ENCODE measurements at regions not wholly inside any gene's neighbourhood (a gene's known extent, or its start where the extent isn't known, plus 50 kb on each side); places are given as distances from the start of the nearest gene placed in this dataset.
"Not testable (repeated sequence)": the region's sequence is repeated elsewhere in the genome, so short reads cannot be mapped to it uniquely, and the experiment has no call there.

DNA sequence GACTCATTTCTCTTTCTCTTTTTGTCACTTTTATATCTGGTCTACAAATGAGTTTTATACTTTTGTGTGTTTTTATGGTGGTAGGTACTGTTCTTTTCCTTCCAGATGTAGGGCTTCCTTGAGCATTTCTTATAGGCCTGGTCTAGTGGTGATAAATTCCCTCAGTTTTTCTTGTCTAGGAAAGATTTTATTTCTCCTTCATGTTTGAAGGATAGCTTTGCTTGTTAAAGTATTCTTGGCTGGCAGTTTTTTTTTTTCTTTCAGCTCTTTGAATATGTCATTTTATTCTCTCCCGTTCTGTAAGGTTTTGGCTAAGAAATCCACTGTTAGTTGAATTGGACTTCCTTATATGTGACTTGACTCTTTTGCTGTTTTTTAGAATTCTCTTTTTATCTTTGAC, 292.7 kb downstream of the RPS24 start:
- no peak for DNase-seq

DNA sequence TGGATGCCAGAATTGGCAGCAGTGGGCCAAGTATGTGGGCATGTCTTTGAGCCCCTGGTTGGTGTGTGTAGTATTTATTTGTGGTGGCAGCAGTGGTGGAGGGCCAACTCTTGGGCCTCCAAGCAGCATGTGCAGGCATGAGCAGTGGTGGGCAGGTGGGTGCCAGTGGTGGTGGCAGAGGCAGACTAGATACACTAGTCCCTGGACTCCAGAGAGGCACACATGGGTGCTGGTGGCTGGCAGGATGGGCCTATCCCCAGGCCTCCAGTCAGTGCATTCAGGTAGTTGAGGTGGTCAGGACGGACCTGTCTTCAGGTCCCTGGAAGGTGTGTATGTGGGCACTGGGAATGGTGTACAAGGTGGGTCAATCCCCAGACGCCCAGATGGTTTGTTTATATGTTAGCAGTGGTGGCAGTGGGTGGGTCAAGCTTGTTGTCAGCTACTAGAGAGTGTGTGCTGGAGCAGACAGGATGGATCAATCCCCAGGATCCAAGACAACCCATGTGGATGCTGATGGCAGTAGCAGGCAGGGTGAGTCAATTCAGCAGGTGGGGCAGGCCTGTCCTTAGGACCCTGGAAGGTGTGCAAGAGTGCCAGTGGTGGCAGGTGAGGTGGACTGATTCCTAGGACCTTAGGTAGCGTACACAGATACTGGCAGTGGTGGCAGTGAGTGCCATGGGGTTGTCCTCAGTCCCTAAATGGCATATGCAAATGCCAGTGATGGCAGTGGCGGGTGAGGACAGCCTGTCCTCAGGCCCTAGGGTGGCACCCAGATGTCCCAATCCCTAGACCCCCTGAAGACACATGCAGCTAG, 294.3 kb downstream of the RPS24 start:
- no peak for DNase-seq

DNA sequence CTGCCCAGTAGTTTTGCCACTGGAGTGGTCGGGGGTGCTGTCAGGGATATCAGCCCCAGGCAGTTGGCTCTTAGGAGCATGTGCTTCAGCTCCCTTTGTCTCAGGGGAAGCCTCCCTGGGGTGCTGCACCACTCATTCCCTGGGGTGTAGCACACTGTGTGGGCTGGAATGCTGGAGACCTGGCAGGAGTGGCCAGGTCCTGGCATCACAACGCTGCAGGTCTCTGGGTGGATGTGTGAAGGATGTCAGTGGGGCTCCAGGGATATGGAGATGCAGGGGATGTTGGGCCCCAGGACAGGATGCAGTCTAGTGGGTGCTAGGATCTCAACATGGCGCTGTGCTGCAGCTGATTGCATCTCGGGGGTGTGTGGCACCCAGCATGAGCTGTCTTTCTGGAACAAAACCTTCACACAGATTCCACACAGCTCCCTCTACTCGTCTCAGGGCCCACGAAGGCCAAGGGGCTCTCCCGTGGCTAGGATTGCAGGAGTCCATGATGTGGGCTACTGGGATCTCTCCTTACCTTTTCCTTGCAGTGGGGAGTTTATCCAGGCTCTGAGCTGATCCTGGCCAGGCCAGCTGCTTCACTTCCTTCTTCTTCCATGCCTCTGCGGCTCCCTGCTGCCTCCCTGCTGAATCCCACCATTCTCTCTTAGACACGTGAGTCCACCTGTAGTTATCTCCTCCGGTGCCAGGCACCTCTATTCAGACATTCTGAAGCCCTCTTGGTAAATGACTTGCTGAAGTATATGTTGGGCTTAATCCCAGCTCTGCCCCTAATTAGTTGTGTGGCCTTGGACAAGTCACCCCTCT, 295.1 kb downstream of the RPS24 start:
- DNase-seq = no peak

DNA sequence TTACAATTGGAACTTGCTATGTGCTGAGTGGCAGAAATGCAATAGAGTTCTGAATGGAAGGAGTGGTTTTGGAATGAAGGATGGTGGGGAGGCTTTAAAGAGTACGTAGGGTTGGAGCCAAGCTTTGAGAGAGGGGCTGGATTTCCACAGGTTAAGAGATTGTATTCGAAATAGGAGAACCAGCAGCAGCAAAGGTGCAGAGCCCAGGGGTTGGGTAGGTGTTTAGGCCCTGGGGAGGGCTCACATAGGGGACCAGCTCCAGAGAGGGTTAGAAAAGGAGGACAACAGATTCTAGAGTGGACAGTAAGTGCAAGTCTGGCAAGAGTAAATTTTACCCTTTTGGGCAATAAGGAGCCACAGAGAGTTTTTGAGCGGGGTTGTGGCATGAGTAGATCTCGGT, 297.2 kb downstream of the RPS24 start:
- DNase-seq = no peak

DNA sequence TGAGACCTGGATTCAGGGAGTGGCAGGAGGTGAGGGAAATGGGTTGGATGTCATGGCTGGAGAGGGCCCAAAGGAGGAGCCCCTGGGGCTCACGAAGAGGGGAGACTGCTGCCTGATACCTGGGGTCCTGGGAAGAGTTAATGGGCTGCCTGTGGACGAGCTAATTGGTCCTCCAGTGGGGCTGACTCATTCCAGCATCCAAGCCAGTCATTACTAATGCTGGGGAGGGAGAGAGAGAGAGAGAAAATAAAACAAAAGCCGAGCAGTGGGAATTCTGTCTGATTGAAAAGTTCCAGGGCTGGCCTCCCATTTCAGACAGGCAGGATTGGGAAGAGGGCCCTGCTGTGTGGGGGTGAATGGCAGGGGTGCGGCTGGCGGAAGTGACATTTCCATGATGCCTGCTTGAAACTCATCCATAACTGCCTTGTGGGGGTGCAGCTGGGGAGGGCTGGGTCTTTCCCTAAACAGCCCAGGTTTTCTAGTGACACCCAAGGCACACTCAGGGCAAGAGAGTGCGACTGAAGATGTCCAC, 297.8 kb downstream of the RPS24 start:
- no peak for DNase-seq

DNA sequence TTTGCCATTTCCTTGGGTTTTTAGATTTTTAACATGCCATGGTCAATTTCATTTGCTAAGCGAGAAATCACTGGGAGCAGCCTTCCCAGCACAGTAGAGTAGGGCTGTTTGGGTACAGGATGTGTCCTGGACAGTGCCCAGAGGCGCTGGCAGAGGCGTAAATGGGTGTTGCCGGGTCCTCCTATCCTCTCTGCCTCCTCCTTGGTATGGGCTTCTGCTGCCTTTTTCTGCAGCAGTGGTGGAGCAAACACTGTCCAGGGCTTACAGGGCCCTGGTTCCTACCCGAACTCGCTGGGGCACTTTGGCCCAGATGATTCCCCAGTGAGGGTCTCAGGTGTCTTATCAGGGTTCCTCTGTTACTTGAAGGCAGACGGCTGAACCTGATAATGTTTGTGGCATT, 298.3 kb downstream of the RPS24 start:
- no peak for DNase-seq

DNA sequence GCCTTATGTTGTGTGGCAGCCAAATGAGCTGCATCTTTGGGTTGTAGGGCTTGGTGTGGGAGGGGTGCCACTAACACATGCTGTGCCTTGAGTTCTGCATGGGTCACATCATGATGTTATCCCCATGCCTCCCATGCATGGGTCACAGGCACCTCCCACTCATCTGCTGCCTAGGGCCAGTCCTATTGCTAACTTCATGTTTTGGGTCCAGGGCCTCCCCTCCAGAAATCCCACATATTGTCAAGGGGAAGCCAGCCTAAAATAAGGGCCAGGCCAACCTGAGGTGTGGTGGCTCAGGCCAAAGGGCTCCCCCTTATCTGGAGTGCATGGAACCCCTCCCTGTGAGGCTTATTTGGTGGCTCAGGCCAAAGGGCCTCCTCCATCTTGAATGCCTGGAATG, 299.0 kb downstream of the RPS24 start:
- no peak for DNase-seq

DNA sequence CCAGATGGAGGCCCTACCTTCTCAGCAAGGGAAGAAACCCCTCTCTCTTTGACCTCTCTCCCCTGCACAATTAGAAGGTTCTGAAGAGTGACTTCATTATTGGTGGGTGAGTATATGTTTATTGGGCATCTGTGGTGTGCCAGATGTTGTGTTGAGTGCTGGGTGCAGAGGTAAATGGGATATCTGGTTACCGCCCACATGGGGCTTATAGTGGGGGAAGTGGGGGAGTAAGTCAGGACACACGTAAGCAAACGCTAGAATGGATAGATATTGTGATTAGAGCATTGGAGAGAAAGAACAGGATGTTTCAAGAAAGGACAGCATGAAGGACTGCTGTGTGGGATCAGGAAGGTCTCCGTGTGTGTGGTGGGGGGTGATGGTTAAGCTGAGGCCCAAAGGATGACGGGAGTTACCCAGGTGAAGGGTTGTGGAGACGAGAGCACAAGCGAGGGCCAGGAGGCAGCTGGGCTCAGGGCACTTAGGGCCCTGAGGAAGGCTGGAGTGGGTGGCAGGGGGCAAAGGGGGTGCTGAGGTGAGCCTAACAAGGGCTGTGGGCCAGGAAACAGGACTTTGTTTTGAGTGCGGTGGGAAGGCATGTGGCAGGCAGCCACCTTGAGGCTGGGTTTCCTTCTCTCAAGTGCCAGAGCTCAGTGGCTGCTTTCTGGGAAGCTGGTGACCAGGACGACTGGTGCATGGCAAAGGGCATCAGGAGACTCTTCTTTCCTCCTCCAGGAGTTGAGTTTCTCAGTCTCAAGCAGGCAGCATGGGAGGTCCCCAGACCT, 299.9 kb downstream of the RPS24 start:
- no peak for DNase-seq

DNA sequence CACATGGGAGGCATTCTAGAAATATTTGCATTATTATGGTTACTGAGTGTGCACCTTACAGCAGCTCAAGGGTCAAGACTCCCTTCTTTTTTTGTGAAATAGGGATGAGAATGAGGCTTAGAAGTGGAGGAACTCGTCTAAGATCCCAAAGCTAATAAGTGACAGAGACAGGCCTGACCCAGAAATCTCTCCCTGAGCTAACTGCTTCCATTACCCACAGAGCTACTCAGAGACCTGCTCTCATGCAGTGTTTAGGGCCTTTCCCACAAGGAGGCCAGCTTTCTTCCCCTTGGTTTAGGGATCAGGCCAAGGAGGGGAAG, 301.7 kb downstream of the RPS24 start:
- no peak for DNase-seq

DNA sequence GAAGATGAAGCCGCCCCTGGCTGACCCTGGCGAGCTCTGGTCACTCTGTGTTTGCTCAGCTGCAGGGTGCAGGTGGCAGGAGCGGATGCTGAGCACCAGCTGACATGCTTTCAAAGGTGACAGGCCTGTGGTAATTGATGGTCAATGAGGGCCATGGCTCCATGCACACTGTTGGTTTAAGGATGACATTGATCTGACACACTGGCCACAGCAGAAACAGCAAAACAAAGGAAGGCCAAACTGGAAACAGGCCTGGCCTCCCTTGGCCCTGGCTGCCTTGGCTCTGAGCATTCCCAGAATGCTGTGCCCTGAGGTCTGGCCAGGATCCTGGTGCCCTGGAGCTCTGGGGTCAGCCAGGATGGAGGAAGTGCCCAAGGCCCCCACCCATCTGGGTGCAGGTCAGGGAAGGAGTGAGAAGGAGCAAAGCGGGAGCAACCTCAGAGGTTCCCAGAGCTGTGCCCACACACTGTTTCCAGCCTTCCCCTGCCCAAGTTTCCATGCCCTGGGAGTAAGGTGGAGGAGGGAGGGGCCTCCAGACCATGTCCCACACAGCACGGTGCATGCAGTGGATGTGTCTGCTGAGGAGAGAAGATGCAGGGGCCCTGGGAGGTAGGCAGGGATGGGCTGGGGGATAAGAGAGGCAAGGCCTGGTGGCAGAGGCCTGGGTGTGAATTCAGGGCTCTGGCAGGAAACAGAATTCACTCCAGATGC, 302.2 kb downstream of the RPS24 start:
- DNase-seq = no peak

DNA sequence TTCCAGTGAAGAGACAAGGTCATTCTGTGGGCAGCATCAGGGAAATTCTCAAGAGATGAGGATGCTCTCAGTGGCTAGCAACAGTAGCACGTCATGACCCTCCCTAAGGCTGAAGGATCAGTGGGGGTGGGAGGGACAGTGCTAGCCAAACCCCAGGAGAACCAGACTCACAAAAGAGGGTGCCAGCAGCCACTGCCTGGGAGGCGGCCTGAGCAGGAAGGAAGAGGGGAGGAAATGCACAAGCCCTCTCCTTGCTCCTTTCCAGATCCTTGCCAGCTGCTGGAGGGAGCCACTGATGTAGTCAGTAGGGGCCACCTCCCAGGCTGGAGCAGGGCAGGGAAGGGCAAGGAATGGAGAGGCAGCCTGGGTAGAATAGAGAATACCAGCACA, 302.7 kb downstream of the RPS24 start:
- peak; percentile 66 for DNase-seq

DNA sequence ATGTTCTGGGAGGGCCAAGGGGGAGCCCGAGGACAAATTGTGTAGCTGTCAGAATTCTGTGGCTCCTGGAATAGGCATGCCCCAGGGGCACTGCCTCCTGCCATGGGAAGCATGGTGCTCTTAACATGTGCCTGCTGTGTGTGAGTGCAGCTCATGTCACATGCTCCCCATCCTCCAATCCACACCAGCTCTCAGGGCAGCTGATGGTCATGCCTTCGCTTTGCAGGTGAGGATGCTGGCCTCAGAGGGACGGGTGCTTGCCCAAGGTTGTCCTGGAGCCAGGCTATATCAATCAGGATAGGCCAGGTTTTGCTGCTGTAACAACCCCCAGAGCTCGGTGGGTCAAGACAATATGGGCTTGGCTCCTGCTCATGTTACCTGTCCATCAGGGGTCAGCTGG, 303.4 kb downstream of the RPS24 start:
- DNase-seq = no peak

DNA sequence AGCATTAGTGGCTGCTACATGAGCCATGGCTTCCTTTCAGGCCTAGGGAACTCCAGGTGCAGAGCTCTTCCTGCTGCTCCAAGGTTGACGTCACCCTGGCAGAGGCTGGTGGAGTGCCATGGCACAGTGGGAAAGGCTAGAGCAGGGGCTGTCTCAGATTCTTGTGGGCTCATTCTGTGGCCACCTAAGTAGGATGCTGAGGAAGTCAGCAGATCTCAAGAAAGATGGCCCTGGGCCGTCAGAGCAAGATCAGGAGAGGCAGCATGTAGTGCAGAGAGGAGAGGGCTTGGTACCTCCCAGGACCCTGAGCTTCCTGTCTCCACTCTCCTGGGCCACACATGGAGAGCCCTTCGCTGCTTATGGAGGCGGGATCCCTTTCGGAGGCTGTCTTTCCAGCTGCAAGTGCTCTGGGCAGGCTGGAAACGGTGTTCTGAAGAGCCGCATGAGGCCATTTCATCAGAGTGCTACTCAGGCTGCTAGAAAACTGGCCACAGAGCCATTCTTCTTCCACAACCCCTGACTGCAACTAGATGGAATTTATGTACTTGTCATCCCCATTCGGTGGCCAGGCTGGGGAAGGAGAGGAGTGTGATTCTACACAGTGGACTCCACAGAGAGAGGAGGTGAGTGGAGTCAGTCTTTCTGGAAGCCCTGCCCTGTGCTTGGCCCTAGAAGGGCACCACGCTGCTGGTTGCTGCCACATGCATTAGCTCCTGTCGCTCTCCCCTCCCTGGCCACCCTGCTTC, 304.2 kb downstream of the RPS24 start:
- no peak for DNase-seq

DNA sequence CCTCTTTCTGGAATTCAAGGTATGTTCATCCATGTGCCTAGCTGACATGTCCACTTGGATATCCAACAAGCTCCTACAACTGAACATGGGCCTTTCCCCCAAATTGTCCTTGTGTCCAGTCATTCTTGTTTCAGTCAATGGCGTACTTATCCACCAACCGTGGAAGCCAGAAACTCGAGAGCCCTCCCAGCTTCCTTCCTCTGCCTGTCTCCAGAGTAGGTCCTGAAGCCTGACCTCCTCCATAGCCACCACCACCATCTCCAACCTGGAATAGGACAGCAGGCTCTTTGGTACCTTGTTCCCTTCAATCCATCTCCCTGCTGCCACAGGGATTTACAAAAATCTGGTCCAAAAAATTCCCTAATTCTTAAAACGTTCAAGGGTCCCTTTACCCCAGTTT, 305.1 kb downstream of the RPS24 start:
- DNase-seq = no peak

DNA sequence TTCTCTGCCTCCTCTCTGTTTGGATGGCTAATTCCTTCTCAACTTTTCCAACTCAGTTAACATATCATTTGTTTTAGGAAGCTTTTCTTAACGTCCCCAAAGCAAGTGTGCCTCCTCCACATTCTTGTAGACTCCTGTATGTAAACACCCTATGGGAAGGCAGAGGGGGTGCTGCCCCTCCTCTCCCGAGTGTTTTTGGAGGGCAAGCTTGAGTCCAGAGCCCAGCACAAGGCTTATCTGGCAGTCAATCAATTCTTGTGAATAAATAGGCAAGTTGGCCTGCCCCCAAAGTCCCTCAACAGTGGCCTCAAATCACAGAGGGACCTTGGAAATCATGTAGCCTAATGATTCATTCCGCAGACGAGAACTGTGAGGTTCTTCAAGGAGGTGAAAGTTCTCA, 305.6 kb downstream of the RPS24 start:
- no peak for DNase-seq

DNA sequence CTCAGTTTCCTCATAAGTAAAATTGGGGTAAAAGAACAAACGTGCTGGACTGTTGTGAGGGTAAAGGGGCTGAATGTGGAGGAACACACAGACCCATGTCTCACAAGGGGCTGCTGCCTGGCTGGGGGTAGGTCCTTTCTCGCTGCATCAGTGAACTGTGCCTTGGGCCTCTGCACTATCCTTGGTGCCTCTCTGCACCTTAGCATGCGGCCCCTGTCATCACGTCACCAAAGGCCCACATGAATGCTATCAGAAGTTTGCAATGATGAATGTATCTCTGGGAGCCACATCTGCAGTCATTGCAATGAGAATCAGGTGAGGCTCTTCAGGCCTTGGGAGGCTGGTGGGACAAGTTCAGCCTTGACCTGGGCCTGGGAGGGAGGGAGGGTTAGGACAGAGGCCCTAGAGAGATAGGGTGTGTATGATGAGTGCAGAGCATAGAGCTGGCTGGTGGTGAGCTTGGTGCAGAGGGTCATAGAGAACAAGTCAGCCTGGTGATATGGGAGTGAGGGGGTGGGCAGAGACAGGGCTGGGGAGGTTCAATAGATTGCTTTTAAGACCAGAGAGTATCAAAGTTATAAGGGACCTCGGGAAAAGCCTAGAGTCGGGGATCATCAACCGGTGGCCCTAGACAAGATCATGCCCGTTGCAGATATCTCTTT, 308.4 kb downstream of the RPS24 start:
- no peak for DNase-seq

DNA sequence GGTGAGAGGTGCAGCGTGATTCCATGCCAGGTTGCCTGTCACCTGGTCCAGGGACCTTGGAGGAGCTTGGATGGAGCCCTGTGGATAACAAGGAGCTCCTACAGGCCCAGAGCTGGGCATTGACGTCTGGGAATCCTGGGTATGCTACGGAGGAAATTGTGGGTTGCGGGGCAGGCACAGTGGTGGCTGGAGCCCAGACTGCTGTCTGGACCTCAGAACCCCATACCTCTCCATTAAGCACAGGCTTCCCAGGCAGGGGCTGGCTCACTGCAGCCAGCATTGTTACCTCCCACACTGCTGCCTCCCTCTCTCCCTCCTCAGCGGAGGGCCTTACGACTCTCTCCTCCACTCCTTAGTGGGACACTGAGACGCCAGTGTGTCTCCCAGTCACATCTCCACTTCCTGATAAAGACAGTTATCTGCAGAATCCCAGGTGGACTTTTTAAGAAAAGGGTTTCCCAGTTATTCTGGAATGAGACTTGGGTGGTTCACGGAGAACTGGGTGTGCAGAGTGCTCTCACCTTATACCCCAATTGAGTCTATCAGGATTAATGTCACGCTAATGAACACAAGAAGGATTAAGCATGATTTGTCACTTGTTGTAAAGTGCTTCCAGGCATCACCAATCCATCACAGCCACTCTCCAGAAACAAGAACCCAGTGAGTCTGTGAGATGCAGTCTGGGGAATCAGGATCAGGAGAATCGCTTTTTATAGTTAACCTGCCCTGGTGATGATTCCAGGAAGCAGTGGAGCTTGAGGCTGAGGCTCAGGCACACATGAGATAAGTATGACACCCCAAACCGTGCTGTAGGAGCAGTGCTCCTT, 309.4 kb downstream of the RPS24 start:
- DNase-seq = no peak

DNA sequence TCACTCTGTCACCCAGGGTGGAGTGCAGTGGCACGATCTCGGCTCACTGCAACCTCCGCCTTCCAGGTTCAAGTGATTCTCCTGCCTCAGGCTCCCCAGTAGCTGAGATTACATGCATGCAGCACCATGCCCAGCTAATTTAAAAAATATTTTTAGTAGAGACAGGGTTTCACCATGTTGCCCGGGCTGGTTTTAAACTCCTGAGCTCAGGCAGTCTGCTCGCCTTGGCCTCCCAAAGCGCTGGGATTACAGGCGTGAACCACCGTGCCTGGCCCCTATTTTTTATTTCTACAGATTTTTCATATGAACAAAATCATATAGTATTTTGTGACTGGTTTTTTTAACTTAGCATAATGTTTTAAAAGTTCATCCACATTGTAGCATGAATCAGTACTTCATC, 310.6 kb downstream of the RPS24 start:
- not testable (repeated sequence) for DNase-seq

DNA sequence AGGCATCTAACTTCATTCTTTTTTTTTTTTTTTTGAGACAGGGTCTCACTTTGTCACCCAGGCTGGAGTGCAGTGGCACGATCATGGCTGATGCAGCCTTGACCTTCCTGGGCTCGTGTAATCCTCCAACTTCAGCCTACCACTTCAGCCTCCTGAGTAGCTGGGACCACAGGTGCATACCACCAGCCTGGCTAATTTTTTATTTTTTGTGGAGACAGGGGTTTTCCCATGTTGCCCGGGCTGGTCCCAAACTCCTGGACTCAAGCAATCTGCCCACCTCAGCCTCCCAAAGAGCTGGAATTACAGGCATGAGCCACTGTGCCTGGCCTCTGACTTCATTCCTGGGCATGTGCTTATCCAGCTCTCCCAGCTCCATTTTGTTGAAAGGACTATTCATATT, 311.9 kb downstream of the RPS24 start:
- not testable (repeated sequence) for DNase-seq

DNA sequence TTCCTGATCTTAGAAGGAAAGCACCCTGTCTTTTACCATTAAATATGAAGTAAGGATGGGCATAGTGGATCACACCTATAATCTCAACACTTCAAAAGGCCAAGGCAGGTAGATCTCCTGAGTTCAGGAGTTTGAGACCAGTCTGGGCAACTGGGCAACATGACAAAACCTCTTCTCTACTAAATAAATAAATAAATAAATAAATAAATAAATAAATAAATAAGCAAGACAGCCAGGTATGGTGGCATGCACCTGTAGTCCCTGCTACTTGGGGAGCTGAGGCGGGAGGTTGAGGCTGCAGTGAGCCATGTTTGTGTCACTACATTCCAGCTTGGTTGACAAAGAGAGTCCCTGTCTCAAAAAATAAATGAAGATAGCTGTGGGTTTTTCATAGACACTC, 313.1 kb downstream of the RPS24 start:
- no peak for DNase-seq
